AG10803 (cell line): ENCODE measurements at regions not wholly inside any gene's neighbourhood (a gene's known extent, or its start where the extent isn't known, plus 50 kb on each side); places are given as distances from the start of the nearest gene placed in this dataset.
A peak's percentile ranks its signal among the peaks of the same experiment; 100 is the strongest.
"Not testable (repeated sequence)": the region's sequence is repeated elsewhere in the genome, so short reads cannot be mapped to it uniquely, and the experiment has no call there.

Source experiments
- DNase-seq: peaks from one replicate; pipeline ENCODE4 v3.0.0; 2010; ENCODE audit warnings: low read depth
- H3K4me3 ChIP-seq: 2 replicates; pipeline ENCODE4 v1.5.1; 2011; ENCODE audit warnings: mild to moderate bottlenecking, low read length, control low read depth
- CTCF ChIP-seq: conservative IDR thresholded peaks from 2 replicates; pipeline ENCODE4 v1.5.1; 2011; ENCODE audit warnings: mild to moderate bottlenecking, low read length, control low read depth, inconsistent platforms

GRCh38 chr14:22282949-22283348 lies 306.1 kb downstream of the DAD1 start:
- DNase-seq: no peak
- no peak overlapping the region for H3K4me3 ChIP-seq
- no peak for TF ChIP-seq CTCF

- no peak overlapping the region for H3K4me3 ChIP-seq
- DNase-seq: no peak
- no peak for TF ChIP-seq CTCF
Measured at GRCh38 chr14:22282417-22282816, 306.6 kb downstream of the DAD1 start.

GRCh38 chr14:22281447-22281874 lies 307.6 kb downstream of the DAD1 start:
- not testable (repeated sequence) for H3K4me3 ChIP-seq, DNase-seq

GRCh38 chr14:22280497-22281316 lies 308.3 kb downstream of the DAD1 start:
- no peak for TF ChIP-seq CTCF
- H3K4me3 ChIP-seq: no peak overlapping the region
- no peak for DNase-seq

- TF ChIP-seq CTCF: peak; percentile 67
- DNase-seq: peak; percentile 18
- no peak overlapping the region for H3K4me3 ChIP-seq
Measured at GRCh38 chr14:22276913-22277816, 311.9 kb downstream of the DAD1 start.

- no peak overlapping the region for H3K4me3 ChIP-seq
- no peak for TF ChIP-seq CTCF
- DNase-seq: no peak
Measured at GRCh38 chr14:22271838-22272799, 316.9 kb downstream of the DAD1 start.

- no peak for TF ChIP-seq CTCF
- DNase-seq: no peak
- H3K4me3 ChIP-seq: no peak overlapping the region
Measured at GRCh38 chr14:22268875-22269274, 320.1 kb downstream of the DAD1 start.
